H9 (cell line): ENCODE measurements at regions not wholly inside any gene's neighbourhood (a gene's known extent, or its start where the extent isn't known, plus 50 kb on each side); places are given as distances from the start of the nearest gene placed in this dataset.

Source experiments
- DNase-seq: peaks from one replicate; pipeline ENCODE4 v3.0.0-alpha.2; 2017
- H2AFZ ChIP-seq: one replicate; pipeline ENCODE4 v1.6.1; 2013; ENCODE audit warnings: mild to moderate bottlenecking, low read length, control low read depth, moderate library complexity
- H2AK5ac ChIP-seq: 2 replicates; pipeline ENCODE4 v1.6.1; 2013; ENCODE audit warnings: low read length, control low read depth, mixed read lengths; ENCODE audit not compliant: insufficient read length
- H2BK120ac ChIP-seq: one replicate; pipeline ENCODE4 v1.6.1; 2013; ENCODE audit warnings: low read depth, mild to moderate bottlenecking, low read length, control low read depth, inconsistent platforms; ENCODE audit not compliant: poor library complexity, severe bottlenecking
- H2BK12ac ChIP-seq: 2 replicates; pipeline ENCODE4 v1.6.1; 2013; ENCODE audit warnings: low read length, control low read depth, mixed read lengths, low read depth; ENCODE audit not compliant: insufficient read length
- H2BK15ac ChIP-seq: 2 replicates; pipeline ENCODE4 v1.6.1; 2013; ENCODE audit warnings: low read depth, low read length, control low read depth
- H2BK20ac ChIP-seq: one replicate; pipeline ENCODE4 v1.6.1; 2013; ENCODE audit warnings: low read depth, mild to moderate bottlenecking, low read length, control low read depth, inconsistent platforms; ENCODE audit not compliant: poor library complexity, severe bottlenecking
- H2BK5ac ChIP-seq: 2 replicates; pipeline ENCODE4 v1.6.1; 2013; ENCODE audit warnings: low read length, control low read depth, mixed read lengths; ENCODE audit not compliant: insufficient read length
- H3K14ac ChIP-seq: 2 replicates; pipeline ENCODE4 v1.6.1; 2013; ENCODE audit warnings: low read length, control low read depth; ENCODE audit not compliant: insufficient read depth
- H3K18ac ChIP-seq: 2 replicates; pipeline ENCODE4 v1.6.1; 2013; ENCODE audit warnings: low read depth, mild to moderate bottlenecking, mixed read lengths, low read length, control low read depth; ENCODE audit not compliant: insufficient read length
- H3K23ac ChIP-seq: 2 replicates; pipeline ENCODE4 v1.6.1; 2013; ENCODE audit warnings: low read length, control low read depth, mixed read lengths, low read depth; ENCODE audit not compliant: insufficient read length
- H3K23me2 ChIP-seq: 2 replicates; pipeline ENCODE4 v1.6.1; 2013; ENCODE audit warnings: low read depth, mild to moderate bottlenecking, mixed read lengths, low read length, control low read depth; ENCODE audit not compliant: insufficient read length, poor library complexity, severe bottlenecking
- H3K27ac ChIP-seq: 2 replicates; pipeline ENCODE4 v1.5.1; 2013; ENCODE audit warnings: low read length, control low read depth, mixed read lengths, low read depth; ENCODE audit not compliant: insufficient read length
- H3K27me3 ChIP-seq: 2 replicates; pipeline ENCODE4 v1.6.1; 2013; ENCODE audit warnings: low read length, control low read depth, inconsistent platforms; ENCODE audit not compliant: insufficient read depth
- H3K4ac ChIP-seq: 2 replicates; pipeline ENCODE4 v1.6.1; 2013; ENCODE audit warnings: low read depth, mild to moderate bottlenecking, control low read depth, inconsistent platforms, low read length, moderate library complexity
- H3K4me1 ChIP-seq: 2 replicates; pipeline ENCODE4 v1.6.1; 2013; ENCODE audit warnings: low read length, control low read depth, inconsistent platforms; ENCODE audit not compliant: insufficient read depth
- H3K4me2 ChIP-seq: 2 replicates; pipeline ENCODE4 v1.6.1; 2013; ENCODE audit warnings: low read length, control low read depth, mixed read lengths; ENCODE audit not compliant: insufficient read length, insufficient read depth
- H3K56ac ChIP-seq: 2 replicates; pipeline ENCODE4 v1.6.1; 2013; ENCODE audit warnings: low read depth, mild to moderate bottlenecking, mixed read lengths, low read length, control low read depth; ENCODE audit not compliant: insufficient read length
- H3K79me1 ChIP-seq: 2 replicates; pipeline ENCODE4 v1.6.1; 2013; ENCODE audit warnings: low read depth, mild to moderate bottlenecking, moderate library complexity, low read length, control low read depth, inconsistent platforms; ENCODE audit not compliant: insufficient read depth, poor library complexity, severe bottlenecking
- H3K79me2 ChIP-seq: 2 replicates; pipeline ENCODE4 v1.6.1; 2013; ENCODE audit warnings: low read length, control low read depth, inconsistent platforms; ENCODE audit not compliant: insufficient read depth
- H3K9ac ChIP-seq: 2 replicates; pipeline ENCODE4 v1.6.1; 2013; ENCODE audit warnings: low read length, control low read depth, mixed read lengths; ENCODE audit not compliant: insufficient read length; ENCODE audit errors: extremely low read depth
- H3K9me3 ChIP-seq: one replicate; pipeline ENCODE4 v1.6.1; 2013; ENCODE audit warnings: low read depth, low read length, inconsistent platforms; ENCODE audit not compliant: control insufficient read depth
- H3T11ph ChIP-seq: one replicate; pipeline ENCODE4 v1.6.1; 2013; ENCODE audit warnings: mild to moderate bottlenecking, low read length, control low read depth, inconsistent platforms
- H4K20me1 ChIP-seq: one replicate; pipeline ENCODE4 v1.6.1; 2013; ENCODE audit not compliant: control insufficient read depth, insufficient read length, insufficient read depth
- H4K5ac ChIP-seq: 2 replicates; pipeline ENCODE4 v1.6.1; 2013; ENCODE audit warnings: low read depth, mild to moderate bottlenecking, mixed read lengths, low read length, control low read depth; ENCODE audit not compliant: insufficient read length
- H4K8ac ChIP-seq: replicated peaks from 2 replicates; pipeline ENCODE4 v1.6.1; 2013; ENCODE audit warnings: low read length, control low read depth, mixed read lengths, low read depth; ENCODE audit not compliant: insufficient read length
- H4K91ac ChIP-seq: 2 replicates; pipeline ENCODE4 v1.6.1; 2013; ENCODE audit warnings: low read depth, mild to moderate bottlenecking, moderate library complexity, mixed read lengths, low read length, control low read depth; ENCODE audit not compliant: insufficient read length
- H3K27ac Mint-ChIP-seq, 3 experiments: 2 replicates in 2 of 3; 3 replicates in 1 of 3; pipeline ENCODE4 v1.8.0; 2020 to 2021; ENCODE audit warnings: mixed read lengths in 3 of 3, mild to moderate bottlenecking in 1 of 3, moderate library complexity in 1 of 3
- H3K27me3 Mint-ChIP-seq: 2 replicates; pipeline ENCODE4 v1.8.0; 2021; ENCODE audit warnings: low read depth, mild to moderate bottlenecking, moderate library complexity, mixed read lengths
- H3K36me3 Mint-ChIP-seq, 3 experiments: 2 replicates in 2 of 3; 3 replicates in 1 of 3; pipeline ENCODE4 v1.8.0; 2020 to 2021; ENCODE audit warnings: low read depth in 3 of 3, mixed read lengths in 3 of 3; ENCODE audit not compliant: insufficient read depth in 1 of 3
- H3K4me1 Mint-ChIP-seq, 2 experiments: 2 replicates each; pipeline ENCODE4 v1.8.0; 2020; ENCODE audit warnings: mixed read lengths in 2 of 2
- H3K4me3 Mint-ChIP-seq, 2 experiments: 2 replicates in 1 of 2; 3 replicates in 1 of 2; pipeline ENCODE4 v1.8.0; 2020 to 2021; ENCODE audit warnings: mild to moderate bottlenecking in 2 of 2, mixed read lengths in 2 of 2, moderate library complexity in 1 of 2
- H3K9me3 Mint-ChIP-seq, 2 experiments: 2 replicates in 1 of 2; 3 replicates in 1 of 2; pipeline ENCODE4 v1.8.0; 2020; ENCODE audit warnings: mild to moderate bottlenecking in 2 of 2, mixed read lengths in 2 of 2, moderate library complexity in 1 of 2
- WGBS: extraction: QIAGEN DNeasy Blood & Tissue Kit; methylation state at CpG from one replicate; pipeline ENCODE4 v1.1.7; 2013; ENCODE audit warnings: missing lambda C conversion rate, low lambda C conversion rate, mixed read lengths; ENCODE audit not compliant: insufficient read length; ENCODE audit errors: extremely low coverage; 5-methylcytosine and 5-hydroxymethylcytosine counted together
- TF ChIP-seq, protein P1 (sequence below): fragments of 200-600 bp; sonication (generic); conservative IDR thresholded peaks from 3 replicates; pipeline ENCODE4 v1.8.0; 2021; ENCODE audit warnings: antibody characterized with exemption, mild to moderate bottlenecking

DNA sequence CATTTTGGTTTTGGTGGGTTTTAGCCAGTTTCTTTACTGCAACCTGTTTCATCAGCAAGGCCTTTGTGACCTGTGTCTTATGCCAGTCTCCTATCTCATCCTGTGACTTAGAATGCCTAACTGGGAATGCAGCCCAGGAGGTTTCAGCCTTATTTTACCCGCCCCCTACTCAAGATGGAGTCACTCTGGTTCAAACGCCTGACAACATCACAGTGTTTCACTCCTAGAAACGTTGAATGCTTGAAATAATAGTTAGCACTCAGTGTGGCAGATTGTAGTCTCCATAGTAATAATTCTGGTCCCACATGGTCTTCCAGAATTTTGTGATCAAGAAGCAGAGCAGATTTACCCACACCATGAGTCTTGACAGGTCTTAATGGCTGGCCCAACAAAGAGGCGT lies 159.0 kb upstream of the TRIB2 start:
- H4K5ac ChIP-seq = no peak overlapping the region
- no peaks in the 10 kb centered on the region for H3K9me3 ChIP-seq
- H3K27ac ChIP-seq = no peak overlapping the region
- TF ChIP-seq, protein P1, sequence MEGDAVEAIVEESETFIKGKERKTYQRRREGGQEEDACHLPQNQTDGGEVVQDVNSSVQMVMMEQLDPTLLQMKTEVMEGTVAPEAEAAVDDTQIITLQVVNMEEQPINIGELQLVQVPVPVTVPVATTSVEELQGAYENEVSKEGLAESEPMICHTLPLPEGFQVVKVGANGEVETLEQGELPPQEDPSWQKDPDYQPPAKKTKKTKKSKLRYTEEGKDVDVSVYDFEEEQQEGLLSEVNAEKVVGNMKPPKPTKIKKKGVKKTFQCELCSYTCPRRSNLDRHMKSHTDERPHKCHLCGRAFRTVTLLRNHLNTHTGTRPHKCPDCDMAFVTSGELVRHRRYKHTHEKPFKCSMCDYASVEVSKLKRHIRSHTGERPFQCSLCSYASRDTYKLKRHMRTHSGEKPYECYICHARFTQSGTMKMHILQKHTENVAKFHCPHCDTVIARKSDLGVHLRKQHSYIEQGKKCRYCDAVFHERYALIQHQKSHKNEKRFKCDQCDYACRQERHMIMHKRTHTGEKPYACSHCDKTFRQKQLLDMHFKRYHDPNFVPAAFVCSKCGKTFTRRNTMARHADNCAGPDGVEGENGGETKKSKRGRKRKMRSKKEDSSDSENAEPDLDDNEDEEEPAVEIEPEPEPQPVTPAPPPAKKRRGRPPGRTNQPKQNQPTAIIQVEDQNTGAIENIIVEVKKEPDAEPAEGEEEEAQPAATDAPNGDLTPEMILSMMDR = no peak
- H3K9me3 Mint-ChIP-seq = no peaks in the 10 kb centered on the region
- H3K23ac ChIP-seq = no peak overlapping the region
- no peak overlapping the region for H3K9ac ChIP-seq
- no peaks in the 10 kb centered on the region for H4K20me1 ChIP-seq
- H3K79me1 ChIP-seq = no peaks in the 10 kb centered on the region
- peaks cover 21 to 26% of the 10 kb centered on the region in 2 experiments for H3K4me1 Mint-ChIP-seq
- no peak overlapping the region for H2BK15ac ChIP-seq
- WGBS = no CpG with 5 or more reads among the region's 4 CpGs
- no peak overlapping the region for H3T11ph ChIP-seq
- H3K23me2 ChIP-seq = no peaks in the 10 kb centered on the region
- H3K4ac ChIP-seq = no peak overlapping the region
- H3K27ac Mint-ChIP-seq = no peak overlapping the region
- no peak overlapping the region for H3K4me3 Mint-ChIP-seq
- no peak overlapping the region for H2BK20ac ChIP-seq
- no peak overlapping the region for H2BK12ac ChIP-seq
- no peaks in the 10 kb centered on the region for H3K36me3 Mint-ChIP-seq
- H3K4me2 ChIP-seq = no peak overlapping the region
- no peak overlapping the region for H3K14ac ChIP-seq
- DNase-seq = no peak
- no peak overlapping the region for H2AFZ ChIP-seq
- no peak overlapping the region for H4K8ac ChIP-seq
- H3K56ac ChIP-seq = no peak overlapping the region
- no peak overlapping the region for H2AK5ac ChIP-seq
- no peak overlapping the region for H2BK5ac ChIP-seq
- no peaks in the 10 kb centered on the region for H3K27me3 Mint-ChIP-seq
- H3K79me2 ChIP-seq = no peaks in the 10 kb centered on the region
- H3K18ac ChIP-seq = no peak overlapping the region
- no peak overlapping the region for H4K91ac ChIP-seq
- H3K4me1 ChIP-seq = peaks cover 4% of the 10 kb centered on the region; the same call in 1 of the 2 replicates
- H3K27me3 ChIP-seq = no peaks in the 10 kb centered on the region
- H2BK120ac ChIP-seq = no peak overlapping the region
